ENCODE measurements at regions not wholly inside any gene's neighbourhood (a gene's known extent, or its start where the extent isn't known, plus 50 kb on each side); places are given as distances from the start of the nearest gene placed in this dataset.

- no peak for DNase-seq (ENCODE audit: low spot score)
These were observed 641.1 kb downstream of the MID1IP1 start for GRCh38 chrX:39442332-39442731.

DNA sequence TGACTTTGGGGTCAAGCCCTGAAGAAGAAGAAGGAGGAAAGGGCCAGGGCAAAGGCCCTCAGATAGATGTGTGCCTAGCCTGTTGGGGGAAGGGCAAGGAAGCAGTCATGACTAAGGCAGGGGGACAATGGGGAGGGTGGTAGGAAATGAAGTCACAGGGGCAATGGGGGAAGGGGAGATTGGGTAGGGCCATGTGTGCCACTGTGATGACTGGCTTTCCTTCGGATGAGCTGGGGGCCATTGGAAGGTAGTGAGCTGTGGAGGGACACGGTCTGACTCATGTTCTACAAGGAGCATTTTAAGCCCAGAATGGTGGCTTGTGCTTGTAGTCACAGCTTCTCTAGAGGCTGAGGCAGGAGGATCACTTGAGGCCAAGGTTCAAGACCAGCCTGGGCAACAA is 642.0 kb downstream of the MID1IP1 start:
- no peak for DNase-seq (ENCODE audit: low spot score)

DNA sequence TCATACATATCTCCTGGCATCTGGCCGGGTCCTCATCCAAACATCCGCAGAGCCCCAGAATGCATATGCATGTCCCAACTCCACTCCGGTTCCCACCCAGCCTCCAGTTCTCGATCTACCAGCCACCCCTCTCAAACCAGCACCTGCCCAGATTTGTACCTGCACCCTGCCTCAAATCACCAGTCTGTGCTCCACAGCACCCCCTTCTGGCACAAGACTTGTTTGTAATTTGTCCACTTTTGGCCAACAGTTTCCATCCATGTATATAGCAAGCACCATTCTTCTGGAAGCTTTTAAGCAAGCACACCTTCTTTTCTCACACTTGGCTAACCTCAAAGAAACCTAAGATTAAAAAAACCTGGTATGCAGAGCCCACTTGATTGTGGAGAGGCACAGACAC is 644.1 kb downstream of the MID1IP1 start:
- DNase-seq (ENCODE audit: low spot score): peak; percentile 35

GRCh38 chrX:39449352-39449751 is 648.1 kb downstream of the MID1IP1 start:
- DNase-seq (ENCODE audit: low spot score): no peak

DNA sequence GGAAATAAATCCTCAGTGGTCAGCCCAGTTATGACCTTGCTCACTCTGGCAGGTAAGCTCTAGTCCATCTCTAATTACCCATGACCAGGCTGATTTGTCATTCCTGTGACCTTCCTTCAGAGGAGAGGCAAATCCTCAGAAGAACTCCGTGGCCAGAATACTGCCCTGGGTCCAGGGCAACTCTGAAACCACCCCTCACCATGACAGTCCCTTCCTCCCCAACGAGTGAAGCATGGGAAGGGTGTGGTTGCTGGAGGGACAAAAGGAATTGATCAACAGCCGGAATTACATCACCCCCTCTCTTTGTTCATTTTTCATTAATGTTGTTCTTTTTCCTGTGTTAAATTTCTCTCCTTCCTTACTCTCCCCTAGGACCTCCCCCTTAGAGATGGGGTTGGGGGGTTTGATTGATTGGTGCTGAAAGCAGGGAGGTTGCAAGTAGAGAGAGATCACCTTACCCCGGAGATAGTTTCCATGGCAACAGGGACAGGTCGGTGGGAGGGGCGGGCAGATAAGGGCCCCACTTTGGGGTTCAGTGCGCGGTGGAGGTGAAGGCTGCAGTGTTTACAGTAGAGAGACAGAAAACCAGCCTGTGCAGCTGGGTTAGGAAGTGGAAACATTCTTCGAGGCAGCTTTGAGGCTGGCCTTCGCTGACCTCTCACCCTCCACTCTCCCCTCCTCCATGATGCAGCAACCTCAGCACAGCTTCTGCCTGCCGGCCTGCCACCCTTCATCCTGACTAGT is 647.4 kb downstream of the BCOR start:
- peak; percentile 2 for DNase-seq (ENCODE audit: low spot score)

DNA sequence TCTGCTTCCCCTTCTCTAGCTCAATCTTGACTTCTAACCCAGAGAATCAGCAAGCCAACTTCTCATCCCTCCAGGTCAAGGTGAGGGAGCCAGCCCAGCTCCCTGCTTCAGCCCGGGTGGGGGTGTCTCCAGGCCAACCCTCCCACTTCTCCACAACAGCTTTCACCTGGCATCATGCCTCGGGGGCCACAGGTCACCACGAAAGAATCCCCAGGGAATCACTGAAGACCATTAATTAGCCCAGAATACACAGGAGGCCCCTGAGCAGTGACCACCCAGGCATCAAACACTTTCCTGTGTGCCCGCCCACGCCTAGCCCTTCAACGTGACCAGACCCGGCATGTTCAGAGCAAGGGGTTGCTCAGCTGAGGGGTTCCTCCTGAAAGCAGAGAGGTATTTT is 646.7 kb downstream of the BCOR start:
- no peak for DNase-seq (ENCODE audit: low spot score)

DNA sequence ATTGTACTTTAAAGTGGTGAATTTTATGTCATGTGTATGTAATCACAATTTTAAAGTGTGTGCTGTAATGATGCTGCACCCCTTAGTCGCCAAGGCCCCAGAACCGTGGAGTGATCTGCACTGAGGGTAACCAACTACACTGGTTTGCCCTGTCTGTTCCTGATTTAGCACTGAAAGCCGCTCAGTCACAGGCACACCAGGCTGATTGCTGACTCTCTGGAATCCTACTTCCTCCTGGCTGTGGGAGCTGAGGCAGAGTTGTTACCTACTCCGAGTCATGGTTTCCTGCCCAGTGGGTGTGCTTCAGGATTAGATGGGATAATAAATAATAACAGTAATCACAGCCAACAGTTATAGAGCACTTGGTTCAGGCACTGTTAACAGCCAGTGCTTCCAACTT is 645.4 kb downstream of the BCOR start:
- DNase-seq (ENCODE audit: low spot score): no peak

DNA sequence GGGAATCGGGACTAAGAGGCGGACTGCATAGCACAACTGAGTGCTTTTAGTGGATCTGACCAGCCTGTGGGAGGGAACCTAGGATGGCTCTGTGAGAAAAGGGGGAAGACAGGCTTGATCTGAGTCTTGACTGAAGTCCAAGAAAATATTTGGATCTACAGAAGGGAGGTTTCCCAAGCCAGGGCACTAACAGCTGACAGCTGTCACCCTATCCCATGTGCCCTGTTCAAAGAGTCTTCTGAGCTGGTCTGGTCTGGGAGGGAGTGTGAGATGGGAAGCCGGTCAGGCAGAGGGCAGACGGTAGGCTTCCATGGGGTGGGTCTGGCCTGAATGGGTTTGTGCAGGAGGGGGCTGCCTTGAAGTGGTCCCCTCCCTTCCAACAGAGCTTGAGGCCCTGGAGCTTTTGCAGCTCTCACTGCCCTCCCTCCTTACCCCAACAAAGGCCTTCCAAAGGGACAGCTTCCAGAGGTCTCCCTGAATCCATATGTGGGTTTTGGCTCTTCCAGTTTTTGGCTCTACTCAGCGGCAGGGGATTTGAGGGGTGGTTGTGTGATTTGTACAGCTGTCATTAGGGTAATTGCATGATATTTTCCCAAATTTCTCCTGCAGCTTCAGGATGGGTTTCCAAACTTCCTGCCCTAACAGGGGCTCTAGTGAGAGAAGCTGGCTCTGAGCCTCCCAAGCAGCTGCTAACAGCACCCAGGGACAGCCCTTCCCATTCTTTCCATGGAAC is 643.7 kb downstream of the BCOR start:
- DNase-seq (ENCODE audit: low spot score): no peak

- DNase-seq (ENCODE audit: low spot score): no peak
These were observed 640.7 kb downstream of the BCOR start for GRCh38 chrX:39456894-39457604.

GRCh38 chrX:39458779-39459178 is 639.0 kb downstream of the BCOR start:
- no peak for DNase-seq (ENCODE audit: low spot score)

GRCh38 chrX:39459204-39459603 is 638.6 kb downstream of the BCOR start:
- no peak for DNase-seq (ENCODE audit: low spot score)

GRCh38 chrX:39459952-39460351 is 637.8 kb downstream of the BCOR start:
- no peak for DNase-seq (ENCODE audit: low spot score)

- DNase-seq (ENCODE audit: low spot score): no peak
These were observed 637.3 kb downstream of the BCOR start for GRCh38 chrX:39460499-39460898.

DNA sequence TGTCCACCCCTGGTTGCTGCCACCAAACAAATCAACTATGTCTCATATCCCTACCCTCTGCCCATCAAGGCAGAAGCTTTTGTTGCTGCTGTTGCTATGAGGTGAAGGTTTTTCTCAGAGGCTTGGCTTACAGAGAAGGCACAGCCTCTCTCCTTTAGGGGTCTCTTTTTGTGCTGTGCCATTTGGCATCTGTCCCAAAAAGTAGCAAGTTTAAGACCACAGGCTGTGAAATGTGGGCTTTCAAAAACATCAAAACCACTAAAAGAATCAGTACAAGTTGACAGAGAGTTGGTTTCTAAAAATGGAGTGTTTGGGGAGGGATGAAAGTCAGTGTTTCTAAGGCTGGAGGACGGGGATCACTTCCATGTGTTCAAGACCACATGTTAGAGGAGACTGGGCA is 634.9 kb downstream of the BCOR start:
- DNase-seq (ENCODE audit: low spot score): no peak

DNA sequence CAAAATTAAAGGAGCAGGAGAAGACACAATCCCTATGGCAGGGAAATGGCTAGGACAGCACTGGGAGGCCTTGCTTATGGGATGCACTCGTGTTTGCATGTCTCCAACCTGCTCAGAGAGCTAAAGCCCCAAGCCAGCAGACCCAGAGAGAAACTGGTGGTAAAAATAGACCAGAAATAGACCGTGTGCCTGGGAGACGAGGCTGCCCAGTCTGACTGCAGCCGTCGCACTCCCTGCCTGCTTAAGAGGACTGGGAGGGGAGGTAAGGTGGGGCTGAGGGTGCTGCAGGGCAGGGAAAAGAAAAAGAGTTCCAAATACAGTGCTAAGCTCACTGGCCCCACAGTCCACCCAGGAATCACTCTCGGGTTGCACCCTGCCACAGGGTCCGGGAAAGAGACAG is 633.5 kb downstream of the BCOR start:
- DNase-seq (ENCODE audit: low spot score): no peak

DNA sequence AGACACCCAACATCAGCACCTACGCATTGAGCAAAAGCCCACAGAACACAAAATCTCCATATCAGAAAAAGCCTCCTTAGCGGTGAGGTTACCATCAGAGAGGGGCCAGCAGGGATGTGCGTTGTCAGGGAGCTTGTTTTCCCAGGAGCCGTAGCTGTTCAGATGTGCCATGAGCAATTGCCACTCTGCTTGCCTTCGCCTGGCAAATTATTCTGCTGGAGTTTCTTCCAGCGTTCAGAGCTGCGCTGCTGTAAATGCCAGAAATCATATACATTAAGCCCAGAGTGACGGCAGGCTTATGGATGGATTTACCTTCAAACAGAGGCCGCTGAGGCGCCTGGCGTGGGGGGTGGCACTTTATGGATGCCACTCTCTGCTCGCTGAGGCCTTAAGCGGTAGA is 632.3 kb downstream of the BCOR start:
- no peak for DNase-seq (ENCODE audit: low spot score)

GRCh38 chrX:39465906-39466305 is 631.9 kb downstream of the BCOR start:
- DNase-seq (ENCODE audit: low spot score): no peak

DNA sequence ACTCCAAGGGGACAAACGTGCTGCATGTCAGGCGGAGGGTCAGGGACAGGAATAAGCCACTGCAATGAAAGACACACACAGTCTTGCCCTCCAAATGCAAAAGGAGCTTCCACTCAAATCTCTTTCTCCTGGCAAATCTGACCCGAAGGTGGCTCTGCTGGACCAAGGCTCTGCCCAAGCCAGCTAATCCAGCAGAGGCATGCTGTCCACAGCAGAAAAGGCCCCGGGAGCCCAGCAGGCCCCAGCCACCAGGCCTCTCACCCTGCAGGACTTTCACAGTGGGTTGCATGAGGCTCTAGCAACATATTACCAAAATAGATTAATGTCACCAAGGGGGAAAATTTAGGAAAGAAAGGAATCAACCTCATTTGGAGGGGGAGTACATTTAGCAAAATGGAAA is 628.6 kb downstream of the BCOR start:
- DNase-seq (ENCODE audit: low spot score): no peak

GRCh38 chrX:39470588-39471407 is 627.0 kb downstream of the BCOR start:
- DNase-seq (ENCODE audit: low spot score): no peak

DNA sequence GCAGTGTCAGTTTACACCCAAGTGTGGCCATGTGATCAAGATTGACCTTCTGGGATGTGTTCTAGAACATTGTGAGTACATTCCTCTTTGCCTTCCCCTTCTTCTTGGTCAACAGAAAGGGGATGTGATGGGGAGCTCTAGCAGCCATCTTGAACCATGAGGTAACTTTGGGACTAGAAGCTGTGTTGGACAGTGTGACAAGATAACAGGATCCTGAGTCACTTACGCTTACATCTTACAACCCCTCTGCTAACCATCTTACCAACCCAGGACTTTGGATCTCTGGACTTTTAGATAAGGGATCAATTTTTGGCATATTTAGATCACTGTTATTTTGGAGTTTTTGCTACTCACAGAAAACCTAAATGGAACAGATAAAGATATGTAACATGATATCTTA is 625.6 kb downstream of the BCOR start:
- no peak for DNase-seq (ENCODE audit: low spot score)

GRCh38 chrX:39473812-39474211 is 623.9 kb downstream of the BCOR start:
- DNase-seq (ENCODE audit: low spot score): no peak

DNA sequence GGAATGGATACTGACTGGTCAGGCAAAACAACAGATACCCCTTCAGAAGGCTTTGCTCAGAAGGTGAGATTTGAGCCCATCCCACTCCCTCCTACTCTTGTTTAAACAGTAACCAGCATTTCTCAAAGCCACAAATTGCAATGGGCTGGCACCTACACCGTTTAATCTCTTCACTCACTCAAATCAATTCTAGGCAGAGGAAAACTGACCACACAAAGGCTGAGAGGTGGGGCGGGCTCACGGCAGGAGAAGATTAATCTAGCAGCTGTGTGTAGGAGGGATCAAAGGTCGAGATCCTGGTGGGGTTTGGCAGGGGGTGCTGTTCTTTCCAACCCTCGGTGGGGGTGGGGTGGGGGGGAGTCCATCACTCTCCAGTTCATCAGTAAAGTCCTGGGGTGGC is 622.4 kb downstream of the BCOR start:
- DNase-seq (ENCODE audit: low spot score): no peak
